Osteoblast (primary cell): ENCODE measurements at regions not wholly inside any gene's neighbourhood (a gene's known extent, or its start where the extent isn't known, plus 50 kb on each side); places are given as distances from the start of the nearest gene placed in this dataset.

Experiments
- DNase-seq: peaks from one replicate; pipeline ENCODE4 v3.0.0; 2011; ENCODE audit warnings: low spot score, mixed read lengths; ENCODE audit not compliant: insufficient read length; ENCODE audit errors: missing footprints
- H2AFZ ChIP-seq: 2 replicates; pipeline ENCODE4 v1.6.0; 2011; ENCODE audit warnings: mild to moderate bottlenecking, low read length
- H3K27ac ChIP-seq: 2 replicates; pipeline ENCODE4 v1.5.1; 2011; ENCODE audit warnings: mild to moderate bottlenecking, low read depth, low read length, moderate library complexity
- H3K27me3 ChIP-seq: 2 replicates; pipeline ENCODE4 v1.6.0; 2012; ENCODE audit warnings: mild to moderate bottlenecking, control low read depth, inconsistent platforms, low read length, moderate library complexity; ENCODE audit not compliant: insufficient read depth
- H3K36me3 ChIP-seq: 2 replicates; pipeline ENCODE4 v1.5.1; 2011; ENCODE audit warnings: mild to moderate bottlenecking, low read length, control low read depth, moderate library complexity; ENCODE audit not compliant: insufficient read depth
- H3K4me1 ChIP-seq: 2 replicates; pipeline ENCODE4 v1.5.1; 2011; ENCODE audit warnings: mild to moderate bottlenecking, low read length, control low read depth, moderate library complexity; ENCODE audit not compliant: insufficient read depth
- H3K4me2 ChIP-seq: 2 replicates; pipeline ENCODE4 v1.6.0; 2011; ENCODE audit warnings: mild to moderate bottlenecking, low read length; ENCODE audit not compliant: insufficient read depth
- H3K4me3 ChIP-seq: fragments of 200-600 bp; sonication (generic); 3 replicates; pipeline ENCODE4 v1.5.1; 2012; ENCODE audit warnings: mild to moderate bottlenecking, low read length, inconsistent platforms; ENCODE audit not compliant: insufficient read depth
- H3K79me2 ChIP-seq: 2 replicates; pipeline ENCODE4 v1.6.0; 2012; ENCODE audit warnings: mild to moderate bottlenecking, low read length, control low read depth, inconsistent platforms; ENCODE audit not compliant: insufficient read depth
- H3K9me3 ChIP-seq: 2 replicates; pipeline ENCODE4 v1.5.1; 2011; ENCODE audit warnings: low read depth, low read length, control low read depth
- H4K20me1 ChIP-seq: 2 replicates; pipeline ENCODE4 v1.6.0; 2012; ENCODE audit warnings: mild to moderate bottlenecking, low read length, control low read depth; ENCODE audit not compliant: insufficient read depth
- CTCF ChIP-seq: IDR thresholded peaks from 2 replicates; pipeline ENCODE4 v1.5.1; 2011; ENCODE audit warnings: mild to moderate bottlenecking, low read depth, low read length, moderate library complexity; ENCODE audit errors: extremely low read depth

- no peaks in the 10 kb centered on the region for H3K4me1 ChIP-seq
Observed at GRCh38 chr6:131459005-131459404, 114.0 kb upstream of the ARG1 start.

GRCh38 chr6:131460614-131461000, 112.4 kb upstream of the ARG1 start:
- Histone ChIP-seq H3K27ac (no peak overlapping the region), H3K27me3 (peaks cover 11% of the 10 kb centered on the region), H3K4me3 (no peak overlapping the region), H3K4me1 (no peaks in the 10 kb centered on the region), H3K36me3 (no peaks in the 10 kb centered on the region), H2AFZ (no peak overlapping the region), H3K9me3 (no peaks in the 10 kb centered on the region), H3K79me2 (no peaks in the 10 kb centered on the region), H3K4me2 (peak overlapping the region; percentile 47), H4K20me1 (no peaks in the 10 kb centered on the region)
- TF ChIP-seq CTCF, result no peak
- no peak for DNase-seq

More at GRCh38 chr6:131459005-131459404, 114.0 kb upstream of the ARG1 start:
- TF ChIP-seq CTCF, result no peak
- H3K27ac ChIP-seq, result no peak overlapping the region
- no peak for DNase-seq
- H3K4me3 ChIP-seq, result no peak overlapping the region
- H3K9me3 ChIP-seq, result no peaks in the 10 kb centered on the region
- no peaks in the 10 kb centered on the region for H3K79me2 ChIP-seq
- no peak overlapping the region for H3K4me2 ChIP-seq
- no peaks in the 10 kb centered on the region for H3K36me3 ChIP-seq
- H4K20me1 ChIP-seq, result no peaks in the 10 kb centered on the region
- H3K27me3 ChIP-seq, result peaks cover 11% of the 10 kb centered on the region
- no peak overlapping the region for H2AFZ ChIP-seq

GRCh38 chr6:131469130-131469529, 103.9 kb upstream of the ARG1 start:
- H4K20me1 ChIP-seq, result no peaks in the 10 kb centered on the region
- no peak overlapping the region for H3K4me3 ChIP-seq
- peaks cover 2% of the 10 kb centered on the region for H3K27me3 ChIP-seq
- H3K4me2 ChIP-seq, result no peak overlapping the region
- DNase-seq, result no peak
- H3K9me3 ChIP-seq, result no peaks in the 10 kb centered on the region
- no peak for TF ChIP-seq CTCF
- H3K36me3 ChIP-seq, result no peaks in the 10 kb centered on the region
- H3K79me2 ChIP-seq, result no peaks in the 10 kb centered on the region
- no peak overlapping the region for H3K27ac ChIP-seq
- peaks cover 11% of the 10 kb centered on the region for H3K4me1 ChIP-seq
- no peak overlapping the region for H2AFZ ChIP-seq

GRCh38 chr6:131470534-131470933, 102.5 kb upstream of the ARG1 start:
- TF ChIP-seq CTCF, result no peak
- no peaks in the 10 kb centered on the region for H4K20me1 ChIP-seq
- H2AFZ ChIP-seq, result no peak overlapping the region
- DNase-seq, result no peak
- H3K4me1 ChIP-seq, result peaks cover 11% of the 10 kb centered on the region
- H3K4me3 ChIP-seq, result no peak overlapping the region
- peaks cover 2% of the 10 kb centered on the region for H3K27me3 ChIP-seq
- H3K9me3 ChIP-seq, result no peaks in the 10 kb centered on the region
- H3K4me2 ChIP-seq, result no peak overlapping the region
- H3K36me3 ChIP-seq, result no peaks in the 10 kb centered on the region
- H3K79me2 ChIP-seq, result no peaks in the 10 kb centered on the region
- H3K27ac ChIP-seq, result no peak overlapping the region
